Colonic mucosa (tissue), 4 donors: ENCODE measurements at regions not wholly inside any gene's neighbourhood (a gene's known extent, or its start where the extent isn't known, plus 50 kb on each side); places are given as distances from the start of the nearest gene placed in this dataset.

Experiments
- DNase-seq: peaks from one replicate; pipeline ENCODE4 v3.0.0-alpha.2; 2020
- H3K27ac ChIP-seq: fragments of 200-600 bp; one replicate; pipeline ENCODE4 v1.8.0; 2021
- H3K27me3 ChIP-seq: fragments of 200-600 bp; one replicate; pipeline ENCODE4 v1.8.0; 2021
- H3K36me3 ChIP-seq: fragments of 200-600 bp; one replicate; pipeline ENCODE4 v1.8.0; 2021
- H3K4me1 ChIP-seq: fragments of 200-600 bp; one replicate; pipeline ENCODE4 v1.8.0; 2021; ENCODE audit warnings: mild to moderate bottlenecking
- H3K4me3 ChIP-seq: fragments of 200-600 bp; one replicate; pipeline ENCODE4 v1.8.0; 2021
- H3K9ac ChIP-seq, 2 donors: one replicate each; pipeline ENCODE4 v1.7.0; 2013; ENCODE audit warnings: control low read depth in 2 of 2, low read depth in 2 of 2, low read length in 2 of 2
- H3K9me3 ChIP-seq: fragments of 200-600 bp; one replicate; pipeline ENCODE4 v1.8.0; 2021
- intact Hi-C: fragments of 100-400 bp; cut with DNase I; formaldehyde crosslinking; loops from one replicate; pipeline ENCODE4 v1.14.1; 2022
- TF ChIP-seq, protein P1 (sequence below): fragments of 200-600 bp; IDR thresholded peaks from one replicate; pipeline ENCODE4 v1.8.0; 2022; ENCODE audit warnings: antibody characterized with exemption, mild to moderate bottlenecking
- donor health status: healthy.
- donor health status: DM: no; HTN: no; CAD: no.
- donor health status: DM: no; HTN: no; CAD: no.

DNA sequence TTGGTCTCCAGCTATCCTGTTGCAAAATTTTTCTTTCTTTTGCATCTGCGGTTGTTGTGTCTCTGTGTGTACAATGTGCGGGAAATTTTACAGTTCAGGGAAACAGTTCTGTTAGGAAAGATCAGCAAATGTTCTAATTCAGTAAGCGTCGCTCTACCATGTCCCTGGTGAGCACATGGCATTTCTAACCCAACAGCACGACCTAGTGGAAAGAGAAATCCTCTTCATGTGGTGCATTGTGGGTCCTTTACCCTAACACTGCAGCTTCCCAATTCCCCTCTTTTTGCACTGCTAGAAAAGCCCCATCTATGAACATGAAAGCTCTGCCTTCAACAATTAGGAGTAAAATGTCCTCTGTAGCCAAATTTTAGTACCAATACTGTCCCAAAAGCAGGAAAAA, 974.2 kb upstream of the CDH9 start:
- no peak overlapping the region for H3K4me3 ChIP-seq
- intact Hi-C loops: no loop called here
- TF ChIP-seq, protein P1, sequence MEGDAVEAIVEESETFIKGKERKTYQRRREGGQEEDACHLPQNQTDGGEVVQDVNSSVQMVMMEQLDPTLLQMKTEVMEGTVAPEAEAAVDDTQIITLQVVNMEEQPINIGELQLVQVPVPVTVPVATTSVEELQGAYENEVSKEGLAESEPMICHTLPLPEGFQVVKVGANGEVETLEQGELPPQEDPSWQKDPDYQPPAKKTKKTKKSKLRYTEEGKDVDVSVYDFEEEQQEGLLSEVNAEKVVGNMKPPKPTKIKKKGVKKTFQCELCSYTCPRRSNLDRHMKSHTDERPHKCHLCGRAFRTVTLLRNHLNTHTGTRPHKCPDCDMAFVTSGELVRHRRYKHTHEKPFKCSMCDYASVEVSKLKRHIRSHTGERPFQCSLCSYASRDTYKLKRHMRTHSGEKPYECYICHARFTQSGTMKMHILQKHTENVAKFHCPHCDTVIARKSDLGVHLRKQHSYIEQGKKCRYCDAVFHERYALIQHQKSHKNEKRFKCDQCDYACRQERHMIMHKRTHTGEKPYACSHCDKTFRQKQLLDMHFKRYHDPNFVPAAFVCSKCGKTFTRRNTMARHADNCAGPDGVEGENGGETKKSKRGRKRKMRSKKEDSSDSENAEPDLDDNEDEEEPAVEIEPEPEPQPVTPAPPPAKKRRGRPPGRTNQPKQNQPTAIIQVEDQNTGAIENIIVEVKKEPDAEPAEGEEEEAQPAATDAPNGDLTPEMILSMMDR: no peak
- no peak for DNase-seq
- no peak overlapping the region for H3K27ac ChIP-seq
- H3K27me3 ChIP-seq: no peaks in the 10 kb centered on the region
- H3K9me3 ChIP-seq: no peaks in the 10 kb centered on the region
- H3K36me3 ChIP-seq: no peaks in the 10 kb centered on the region
- no peak overlapping the region for H3K9ac ChIP-seq
- no peaks in the 10 kb centered on the region for H3K4me1 ChIP-seq

DNA sequence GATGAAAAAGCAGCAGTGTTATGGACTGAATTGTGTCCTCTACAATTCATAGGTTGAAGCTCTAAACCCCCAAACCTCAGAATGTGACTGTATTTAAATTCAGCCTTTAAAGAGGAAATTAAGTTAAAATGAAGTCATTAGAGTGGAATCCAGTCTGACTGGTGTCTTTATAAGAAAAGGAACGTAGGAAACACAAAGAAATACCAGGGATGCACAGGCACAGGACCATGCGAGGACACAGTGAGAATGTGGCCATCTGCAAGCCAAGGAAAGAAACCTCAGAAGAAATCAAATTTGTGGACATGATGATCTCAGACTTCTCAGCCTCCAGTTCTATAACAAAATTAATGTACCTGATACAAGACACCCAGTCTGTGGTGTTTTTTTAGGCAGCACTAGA, 971.2 kb upstream of the CDH9 start:
- TF ChIP-seq, protein P1: no peak
- H3K9me3 ChIP-seq: no peaks in the 10 kb centered on the region
- intact Hi-C loops: no loop called here
- no peak overlapping the region for H3K9ac ChIP-seq
- no peaks in the 10 kb centered on the region for H3K36me3 ChIP-seq
- H3K4me3 ChIP-seq: no peak overlapping the region
- no peaks in the 10 kb centered on the region for H3K4me1 ChIP-seq
- H3K27me3 ChIP-seq: no peaks in the 10 kb centered on the region
- H3K27ac ChIP-seq: no peak overlapping the region
- DNase-seq: no peak

GRCh38 chr5:27996665-27997064, 958.3 kb upstream of the CDH9 start:
- Histone ChIP-seq H3K4me1 (no peaks in the 10 kb centered on the region), H3K9me3 (no peaks in the 10 kb centered on the region), H3K27ac (no peak overlapping the region), H3K27me3 (no peaks in the 10 kb centered on the region), H3K4me3 (no peak overlapping the region), H3K9ac (no peak overlapping the region), H3K36me3 (no peaks in the 10 kb centered on the region)
- intact Hi-C loops: no loop called here
- DNase-seq: no peak
- TF ChIP-seq, protein P1: no peak

GRCh38 chr5:27995867-27996266, 957.5 kb upstream of the CDH9 start:
- DNase-seq: no peak
- intact Hi-C loops: no loop called here
- TF ChIP-seq, protein P1: no peak

DNA sequence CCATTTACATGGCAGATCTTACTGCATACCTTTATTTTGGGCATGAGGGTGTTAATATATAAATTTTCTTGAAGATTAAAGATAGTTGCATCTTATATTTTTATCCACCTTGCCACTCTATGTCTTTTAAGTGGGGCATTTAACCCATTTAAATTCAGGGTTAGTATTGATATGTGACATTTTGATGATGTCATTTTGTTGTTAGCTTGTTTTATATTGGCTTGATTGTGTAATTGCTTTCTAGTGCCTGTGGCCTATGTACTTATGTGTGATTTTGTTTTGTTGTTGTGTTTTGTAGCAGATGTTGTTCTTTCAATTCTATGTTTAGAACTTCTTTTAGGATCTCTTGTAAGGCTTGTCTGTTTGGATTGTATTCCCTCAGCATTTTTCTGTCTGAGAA, 939.9 kb upstream of the CDH9 start:
- H3K27me3 ChIP-seq: no peaks in the 10 kb centered on the region
- TF ChIP-seq, protein P1: no peak
- intact Hi-C loops: no loop called here
- no peaks in the 10 kb centered on the region for H3K9me3 ChIP-seq
- H3K4me3 ChIP-seq: no peak overlapping the region
- H3K27ac ChIP-seq: no peak overlapping the region
- no peaks in the 10 kb centered on the region for H3K4me1 ChIP-seq
- no peak for DNase-seq
- H3K36me3 ChIP-seq: no peaks in the 10 kb centered on the region
- no peak overlapping the region for H3K9ac ChIP-seq

More at GRCh38 chr5:27995867-27996266, 957.5 kb upstream of the CDH9 start:
- Histone ChIP-seq H3K9ac (no peak overlapping the region), H3K4me3 (no peak overlapping the region), H3K27me3 (no peaks in the 10 kb centered on the region), H3K9me3 (no peaks in the 10 kb centered on the region), H3K4me1 (no peaks in the 10 kb centered on the region), H3K36me3 (no peaks in the 10 kb centered on the region), H3K27ac (no peak overlapping the region)

- TF ChIP-seq, protein P1: no peak
- Histone ChIP-seq H3K36me3 (no peaks in the 10 kb centered on the region), H3K4me3 (no peak overlapping the region), H3K27ac (no peak overlapping the region), H3K4me1 (no peaks in the 10 kb centered on the region), H3K27me3 (no peaks in the 10 kb centered on the region), H3K9me3 (no peaks in the 10 kb centered on the region), H3K9ac (no peak overlapping the region)
- intact Hi-C loops: no loop called here
- DNase-seq: no peak
Measured at GRCh38 chr5:27969157-27969556, 930.8 kb upstream of the CDH9 start.
